T-cell (primary cell): ENCODE measurements at regions not wholly inside any gene's neighbourhood (a gene's known extent, or its start where the extent isn't known, plus 50 kb on each side); places are given as distances from the start of the nearest gene placed in this dataset.
"Not testable (repeated sequence)": the region's sequence is repeated elsewhere in the genome, so short reads cannot be mapped to it uniquely, and the experiment has no call there.

ENCODE experiments used
- ATAC-seq, 4 experiments: fragments of 200-7000 bp in 3 of 4; fragments of 150-1000 bp in 1 of 4; cut with Tn5 transposase; replicated peaks in 1 of 4; 1 replicate in 3 of 4; 2 replicates in 1 of 4; pipeline ENCODE4 v1.10.0; 2021; ENCODE audit warnings: moderate library complexity in 3 of 4, mild to moderate bottlenecking in 2 of 4, moderate number of reproducible peaks in 1 of 4
- CTCF ChIA-PET, 2 donors: fragments of 300-600 bp; sonication (Branson Sonifier 250); formaldehyde crosslinking; loops; one replicate each; lab custom pipeline; 2022; ENCODE audit warnings: antibody characterized with exemption in 2 of 2; lab: Charles Lee
- POLR2A ChIA-PET, 2 donors: fragments of 300-600 bp; sonication (Branson Sonifier 250); formaldehyde crosslinking; loops; one replicate each; lab custom pipeline; 2022; ENCODE audit warnings: antibody characterized with exemption in 2 of 2; lab: Charles Lee
- DNase-seq, 35 experiments: peaks; one replicate each; pipeline versions ENCODE4 v3.0.0 to v3.0.0-alpha.2; 2013 to 2023
- H3K27ac ChIP-seq: one replicate; pipeline ENCODE4 v1.5.1; 2013; ENCODE audit warnings: low read length
- H3K27me3 ChIP-seq, 2 experiments: replicated peaks in 1 of 2; 1 replicate in 1 of 2; 2 replicates in 1 of 2; pipeline versions ENCODE4 v1.6.1 to v1.7.0; 2013; ENCODE audit warnings: low read length in 1 of 2, mixed read lengths in 1 of 2; ENCODE audit not compliant: control insufficient read depth in 2 of 2, insufficient read depth in 2 of 2; ENCODE audit errors: extremely low read depth in 1 of 2
- H3K36me3 ChIP-seq, 2 donors: 1 replicate in 1 of 2; 2 replicates in 1 of 2; pipeline versions ENCODE4 v1.6.1 to v1.7.0; 2013; ENCODE audit warnings: low read length in 1 of 2; ENCODE audit not compliant: control insufficient read depth in 2 of 2, insufficient read depth in 1 of 2; ENCODE audit errors: extremely low read depth in 1 of 2
- H3K4me1 ChIP-seq, 2 experiments: 1 replicate in 1 of 2; 2 replicates in 1 of 2; pipeline versions ENCODE4 v1.6.1 to v1.7.0; 2013; ENCODE audit warnings: low read length in 2 of 2, mixed read lengths in 1 of 2; ENCODE audit not compliant: insufficient read depth in 2 of 2, control insufficient read depth in 1 of 2; ENCODE audit errors: extremely low read depth in 1 of 2
- H3K4me3 ChIP-seq, 2 donors: 1 replicate in 1 of 2; 2 replicates in 1 of 2; pipeline versions ENCODE4 v1.5.1 to v1.7.0; 2013; ENCODE audit warnings: mild to moderate bottlenecking in 2 of 2, low read length in 1 of 2, moderate library complexity in 1 of 2; ENCODE audit not compliant: control insufficient read depth in 1 of 2; ENCODE audit errors: extremely low read depth in 1 of 2
- H3K9me3 ChIP-seq: 2 replicates; pipeline ENCODE4 v1.7.0; 2013
- H3K27ac Mint-ChIP-seq, 2 donors: one replicate each; pipeline ENCODE4 v1.8.0; 2020 to 2021; ENCODE audit warnings: mild to moderate bottlenecking in 2 of 2, mixed read lengths in 2 of 2
- H3K27me3 Mint-ChIP-seq, 2 donors: one replicate each; pipeline ENCODE4 v1.8.0; 2021 to 2022; ENCODE audit warnings: mixed read lengths in 2 of 2
- H3K36me3 Mint-ChIP-seq: one replicate; pipeline ENCODE4 v1.8.0; 2021; ENCODE audit warnings: mixed read lengths
- H3K4me1 Mint-ChIP-seq, 3 donors: one replicate each; pipeline ENCODE4 v1.8.0; 2020 to 2022; ENCODE audit warnings: mixed read lengths in 3 of 3, mild to moderate bottlenecking in 1 of 3
- H3K4me3 Mint-ChIP-seq, 3 donors: one replicate each; pipeline ENCODE4 v1.8.0; 2020 to 2022; ENCODE audit warnings: mild to moderate bottlenecking in 3 of 3, mixed read lengths in 3 of 3, moderate library complexity in 3 of 3
- H3K9me3 Mint-ChIP-seq, 3 donors: one replicate each; pipeline ENCODE4 v1.8.0; 2020 to 2022; ENCODE audit warnings: mixed read lengths in 3 of 3
- WGBS: methylation state at CpG from one replicate; pipeline ENCODE4 v1.1.5; 2013; ENCODE audit warnings: missing lambda C conversion rate; ENCODE audit not compliant: insufficient coverage; 5-methylcytosine and 5-hydroxymethylcytosine counted together

GRCh38 chr1:91207691-91208090 lies 185.9 kb upstream of the ZNF644 start:
- 80% methylated on average over 1 of the region's 7 CpGs for WGBS
- H3K9me3 ChIP-seq, H3K4me3 ChIP-seq, H3K27ac Mint-ChIP-seq, POLR2A ChIA-PET, CTCF ChIA-PET, H3K4me1 ChIP-seq, H3K36me3 ChIP-seq, H3K4me1 Mint-ChIP-seq, H3K9me3 Mint-ChIP-seq, H3K36me3 Mint-ChIP-seq, H3K27ac ChIP-seq, DNase-seq, H3K4me3 Mint-ChIP-seq, ATAC-seq, H3K27me3 ChIP-seq: not testable (repeated sequence)
- H3K27me3 Mint-ChIP-seq: peaks cover 18 to 28% of the 10 kb centered on the region in 2 donors

GRCh38 chr1:91204150-91204549 lies 182.3 kb upstream of the ZNF644 start:
- H3K27ac ChIP-seq, H3K9me3 ChIP-seq, H3K36me3 Mint-ChIP-seq, DNase-seq, H3K27ac Mint-ChIP-seq, H3K36me3 ChIP-seq, POLR2A ChIA-PET, H3K4me1 Mint-ChIP-seq, H3K27me3 ChIP-seq, ATAC-seq, H3K4me3 Mint-ChIP-seq, H3K9me3 Mint-ChIP-seq, CTCF ChIA-PET, H3K4me1 ChIP-seq, H3K4me3 ChIP-seq: not testable (repeated sequence)
- WGBS: 95% methylated on average over 4 of the region's 9 CpGs
- peaks cover 22 to 27% of the 10 kb centered on the region in 2 donors for H3K27me3 Mint-ChIP-seq

- Mint-ChIP-seq H3K27me3 (peaks cover 20 to 26% of the 10 kb centered on the region in 2 donors), H3K36me3 (no peaks in the 10 kb centered on the region), H3K4me3 (no peak overlapping the region), H3K9me3 (no peaks in the 10 kb centered on the region), H3K27ac (no peak overlapping the region), H3K4me1 (no peaks in the 10 kb centered on the region)
- no peaks in the 10 kb centered on the region for H3K36me3 ChIP-seq
- no peaks in the 10 kb centered on the region for H3K4me1 ChIP-seq
- peaks cover 0 to 2% of the 10 kb centered on the region in 2 experiments for H3K27me3 ChIP-seq
- DNase-seq: no peak
- ChIA-PET CTCF (no interaction called here), POLR2A (no interaction called here)
- no peak for ATAC-seq
- H3K27ac ChIP-seq: no peak overlapping the region
- no peaks in the 10 kb centered on the region for H3K9me3 ChIP-seq
- H3K4me3 ChIP-seq: no peak overlapping the region
- WGBS: no CpG with 5 or more reads among the region's 1 CpG
Observed at GRCh38 chr1:91201694-91202093, 179.9 kb upstream of the ZNF644 start.

GRCh38 chr1:91201176-91201575 lies 179.3 kb upstream of the ZNF644 start:
- POLR2A ChIA-PET: no interaction called here
- Mint-ChIP-seq H3K27ac (no peak overlapping the region), H3K27me3 (peaks cover 20 to 26% of the 10 kb centered on the region in 2 donors), H3K4me3 (no peak overlapping the region), H3K4me1 (no peaks in the 10 kb centered on the region), H3K36me3 (no peaks in the 10 kb centered on the region), H3K9me3 (no peaks in the 10 kb centered on the region)
- H3K27me3 ChIP-seq: peaks cover 0 to 2% of the 10 kb centered on the region in 2 experiments
- CTCF ChIA-PET: no interaction called here
- WGBS: no CpG with 5 or more reads among the region's 3 CpGs
- H3K9me3 ChIP-seq: no peaks in the 10 kb centered on the region
- H3K4me1 ChIP-seq: no peaks in the 10 kb centered on the region
- no peak overlapping the region for H3K4me3 ChIP-seq
- H3K36me3 ChIP-seq: no peaks in the 10 kb centered on the region
- no peak for DNase-seq
- H3K27ac ChIP-seq: no peak overlapping the region
- no peak for ATAC-seq

GRCh38 chr1:91200675-91201074 lies 178.8 kb upstream of the ZNF644 start:
- no peak overlapping the region for H3K27ac Mint-ChIP-seq
- no CpG with 5 or more reads among the region's 5 CpGs for WGBS

GRCh38 chr1:91199988-91200387 lies 178.2 kb upstream of the ZNF644 start:
- Histone ChIP-seq H3K9me3 (no peaks in the 10 kb centered on the region), H3K36me3 (no peaks in the 10 kb centered on the region), H3K27me3 (peaks cover 0 to 2% of the 10 kb centered on the region in 2 experiments), H3K27ac (no peak overlapping the region), H3K4me3 (no peak overlapping the region), H3K4me1 (no peaks in the 10 kb centered on the region)
- H3K4me1 Mint-ChIP-seq: no peaks in the 10 kb centered on the region
- DNase-seq: no peak
- WGBS: no CpG with 5 or more reads among the region's 6 CpGs
- H3K36me3 Mint-ChIP-seq: no peaks in the 10 kb centered on the region
- no peak overlapping the region for H3K4me3 Mint-ChIP-seq
- ChIA-PET POLR2A (interaction anchor here in 1 of 2 donors (0.6 kb wide), 1 partner anchor 213 kb away, joined by 4 read pairs; no protein-coding TSS in a partner anchor), CTCF (no interaction called here)
- no peak for ATAC-seq
- H3K9me3 Mint-ChIP-seq: no peaks in the 10 kb centered on the region
- H3K27me3 Mint-ChIP-seq: peaks cover 22 to 26% of the 10 kb centered on the region in 2 donors
- no peak overlapping the region for H3K27ac Mint-ChIP-seq

More at GRCh38 chr1:91200675-91201074, 178.8 kb upstream of the ZNF644 start:
- Mint-ChIP-seq H3K27me3 (peaks cover 22 to 26% of the 10 kb centered on the region in 2 donors), H3K9me3 (no peaks in the 10 kb centered on the region), H3K4me1 (no peaks in the 10 kb centered on the region), H3K36me3 (no peaks in the 10 kb centered on the region), H3K4me3 (no peak overlapping the region)
- ATAC-seq: no peak
- Histone ChIP-seq H3K4me3 (no peak overlapping the region), H3K4me1 (no peaks in the 10 kb centered on the region), H3K27ac (no peak overlapping the region), H3K27me3 (peaks cover 0 to 2% of the 10 kb centered on the region in 2 experiments), H3K9me3 (no peaks in the 10 kb centered on the region), H3K36me3 (no peaks in the 10 kb centered on the region)
- no peak for DNase-seq
- POLR2A ChIA-PET: interaction anchor here in 1 of 2 donors (0.6 kb wide), 1 partner anchor 214 kb away, joined by 4 read pairs; no protein-coding TSS in a partner anchor
- CTCF ChIA-PET: interaction anchor here in 1 of 2 donors (0.5 kb wide), 1 partner anchor 882 kb away, joined by 5 read pairs; no protein-coding TSS in a partner anchor
